Panc1 (cell line): ENCODE measurements at regions not wholly inside any gene's neighbourhood (a gene's known extent, or its start where the extent isn't known, plus 50 kb on each side); places are given as distances from the start of the nearest gene placed in this dataset.

Experiments used
- ATAC-seq: fragments of 200-7000 bp; cut with Tn5 transposase; 2 replicates; pipeline ENCODE4 v1.9.1; 2020; ENCODE audit warnings: mild to moderate bottlenecking, moderate library complexity
- BruUV-seq: library from RNA; stranded (reverse); fragments of 400-500 nt; replicated peaks from 2 replicates; lab custom pipeline; 2021; lab: Mats Ljungman, UMichigan
- CTCF ChIA-PET: fragments of 300-600 bp; sonication (Branson Sonifier 250); formaldehyde crosslinking; loops from one replicate; lab custom pipeline; 2022; ENCODE audit warnings: antibody characterized with exemption; lab: Charles Lee
- POLR2A ChIA-PET: fragments of 300-600 bp; sonication (Branson Sonifier 250); formaldehyde crosslinking; loops from one replicate; lab custom pipeline; 2022; ENCODE audit warnings: antibody characterized with exemption; lab: Charles Lee
- DNase-seq: peaks from one replicate; pipeline ENCODE4 v3.0.0-alpha.2; 2010; ENCODE audit warnings: low read depth, low spot score
- H3K27ac ChIP-seq: 2 replicates; pipeline ENCODE4 v1.5.1; 2011; ENCODE audit warnings: mild to moderate bottlenecking, low read length, inconsistent platforms
- H3K27me3 ChIP-seq: fragments of 200-500 bp; sonication (Bioruptor generic); 2 replicates; pipeline ENCODE4 v1.6.0; 2014; ENCODE audit warnings: low read length, inconsistent platforms; ENCODE audit not compliant: control insufficient read depth, insufficient read depth
- H3K36me3 ChIP-seq: fragments of 200-500 bp; sonication (Bioruptor generic); 2 replicates; pipeline ENCODE4 v1.5.1; 2014; ENCODE audit warnings: inconsistent platforms, mild to moderate bottlenecking, low read length, moderate library complexity; ENCODE audit not compliant: control insufficient read depth, insufficient read depth
- H3K4me1 ChIP-seq: 2 replicates; pipeline ENCODE4 v1.5.1; 2011; ENCODE audit warnings: inconsistent platforms, mild to moderate bottlenecking, low read length, moderate library complexity; ENCODE audit not compliant: control insufficient read depth, insufficient read depth
- H3K4me3 ChIP-seq, 2 experiments: 2 replicates each; pipeline ENCODE4 v1.5.1; 2011 to 2012; ENCODE audit warnings: low read depth in 2 of 2, low read length in 2 of 2, mild to moderate bottlenecking in 2 of 2, inconsistent platforms in 1 of 2, moderate library complexity in 1 of 2
- H3K9me3 ChIP-seq: fragments of 200-500 bp; sonication (Bioruptor generic); 2 replicates; pipeline ENCODE4 v1.5.1; 2014; ENCODE audit warnings: low read depth, mild to moderate bottlenecking, inconsistent platforms, low read length, moderate library complexity; ENCODE audit not compliant: control insufficient read depth, insufficient read depth
- POLR2AphosphoS5 ChIP-seq: IDR thresholded peaks from 2 replicates; pipeline ENCODE4 v1.6.1; 2012; ENCODE audit warnings: mild to moderate bottlenecking, low read depth, low read length, moderate library complexity
- SIN3A ChIP-seq: IDR thresholded peaks from 2 replicates; pipeline ENCODE4 v1.6.1; 2012; ENCODE audit warnings: low read depth, mild to moderate bottlenecking, low read length, moderate library complexity, borderline replicate concordance; ENCODE audit not compliant: insufficient read depth
- TCF7L2 ChIP-seq: IDR thresholded peaks from 2 replicates; pipeline ENCODE4 v1.6.1; 2011; ENCODE audit warnings: mild to moderate bottlenecking, low read depth, low read length, inconsistent platforms
- in situ Hi-C: cut with HindIII; loops from 2 replicates; pipeline ENCODE4 v1.10.0; 2016; ENCODE audit warnings: low sequenced_read_pairs, low pct_unique_long_range_greater_than_20kb
- intact Hi-C: fragments of 100-400 bp; cut with micrococcal nuclease; formaldehyde crosslinking; loops from one replicate; pipeline ENCODE4 v1.10.0; 2022; ENCODE audit not compliant: unreplicated experiment
- TF ChIP-seq, protein P1 (sequence below), 2 experiments: IDR thresholded peaks; 2 replicates each; pipeline ENCODE4 v1.6.1; 2011 to 2012; ENCODE audit warnings: low read depth in 2 of 2, control low read depth in 1 of 2, low read length in 1 of 2, mild to moderate bottlenecking in 1 of 2, moderate library complexity in 1 of 2; ENCODE audit not compliant: insufficient read depth in 1 of 2
- TF ChIP-seq, protein P2 (sequence below): fragments of 450-650 bp; IDR thresholded peaks from 2 replicates; pipeline ENCODE4 v1.5.1; 2017; ENCODE audit warnings: mild to moderate bottlenecking

DNA sequence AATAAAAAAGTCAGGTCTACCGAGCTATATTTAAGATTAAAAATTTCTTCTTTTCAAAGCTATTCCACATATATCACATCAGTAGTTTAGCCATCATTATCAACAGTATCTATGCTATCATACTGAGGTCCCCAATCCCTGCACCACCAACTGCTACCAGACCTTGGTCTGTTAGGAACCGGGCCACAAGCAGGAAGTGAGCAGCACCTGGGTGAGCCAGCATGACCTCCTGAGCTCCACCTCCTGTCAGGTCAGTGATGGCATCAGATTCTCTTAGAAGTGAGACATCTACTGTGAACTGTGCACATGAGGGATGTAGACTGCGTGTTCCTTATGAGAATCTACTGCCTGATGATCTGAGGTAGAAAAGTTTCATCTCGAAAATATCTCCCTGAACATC lies 632.1 kb upstream of the KCND2 start:
- in situ Hi-C loops = no loop called here

DNA sequence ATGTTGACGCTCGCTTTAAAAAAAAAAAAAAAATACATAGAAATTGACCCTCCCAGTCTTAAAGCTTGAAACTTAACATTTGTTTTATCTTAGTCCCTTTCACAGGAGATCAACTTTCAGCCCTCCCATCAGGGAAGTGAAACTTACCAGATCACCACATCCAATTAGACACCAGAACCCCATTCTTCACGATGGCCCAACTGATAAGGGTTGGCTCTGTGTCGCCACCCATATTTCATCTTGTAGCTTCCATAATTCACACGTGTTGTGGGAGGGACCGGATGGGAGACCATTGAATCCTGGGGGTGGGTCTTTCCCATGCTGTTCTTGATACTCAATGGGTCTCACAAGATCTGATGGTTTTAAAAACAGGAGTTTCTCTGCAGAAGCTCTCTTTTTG lies 629.4 kb upstream of the KCND2 start:
- Histone ChIP-seq H3K4me1 (no peaks in the 10 kb centered on the region), H3K27ac (no peak overlapping the region), H3K36me3 (no peaks in the 10 kb centered on the region), H3K27me3 (no peaks in the 10 kb centered on the region), H3K9me3 (no peaks in the 10 kb centered on the region), H3K4me3 (no peak overlapping the region)
- no peak for ATAC-seq
- POLR2A ChIA-PET = no interaction called here
- TF ChIP-seq, protein P1, sequence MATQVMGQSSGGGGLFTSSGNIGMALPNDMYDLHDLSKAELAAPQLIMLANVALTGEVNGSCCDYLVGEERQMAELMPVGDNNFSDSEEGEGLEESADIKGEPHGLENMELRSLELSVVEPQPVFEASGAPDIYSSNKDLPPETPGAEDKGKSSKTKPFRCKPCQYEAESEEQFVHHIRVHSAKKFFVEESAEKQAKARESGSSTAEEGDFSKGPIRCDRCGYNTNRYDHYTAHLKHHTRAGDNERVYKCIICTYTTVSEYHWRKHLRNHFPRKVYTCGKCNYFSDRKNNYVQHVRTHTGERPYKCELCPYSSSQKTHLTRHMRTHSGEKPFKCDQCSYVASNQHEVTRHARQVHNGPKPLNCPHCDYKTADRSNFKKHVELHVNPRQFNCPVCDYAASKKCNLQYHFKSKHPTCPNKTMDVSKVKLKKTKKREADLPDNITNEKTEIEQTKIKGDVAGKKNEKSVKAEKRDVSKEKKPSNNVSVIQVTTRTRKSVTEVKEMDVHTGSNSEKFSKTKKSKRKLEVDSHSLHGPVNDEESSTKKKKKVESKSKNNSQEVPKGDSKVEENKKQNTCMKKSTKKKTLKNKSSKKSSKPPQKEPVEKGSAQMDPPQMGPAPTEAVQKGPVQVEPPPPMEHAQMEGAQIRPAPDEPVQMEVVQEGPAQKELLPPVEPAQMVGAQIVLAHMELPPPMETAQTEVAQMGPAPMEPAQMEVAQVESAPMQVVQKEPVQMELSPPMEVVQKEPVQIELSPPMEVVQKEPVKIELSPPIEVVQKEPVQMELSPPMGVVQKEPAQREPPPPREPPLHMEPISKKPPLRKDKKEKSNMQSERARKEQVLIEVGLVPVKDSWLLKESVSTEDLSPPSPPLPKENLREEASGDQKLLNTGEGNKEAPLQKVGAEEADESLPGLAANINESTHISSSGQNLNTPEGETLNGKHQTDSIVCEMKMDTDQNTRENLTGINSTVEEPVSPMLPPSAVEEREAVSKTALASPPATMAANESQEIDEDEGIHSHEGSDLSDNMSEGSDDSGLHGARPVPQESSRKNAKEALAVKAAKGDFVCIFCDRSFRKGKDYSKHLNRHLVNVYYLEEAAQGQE (IDR thresholded peaks at IDR 0.05; ENCODE audit: insufficient read depth in 1 of 2, low read depth in 2 of 2, low read length in 1 of 2) = no peak
- TF ChIP-seq, protein P2, sequence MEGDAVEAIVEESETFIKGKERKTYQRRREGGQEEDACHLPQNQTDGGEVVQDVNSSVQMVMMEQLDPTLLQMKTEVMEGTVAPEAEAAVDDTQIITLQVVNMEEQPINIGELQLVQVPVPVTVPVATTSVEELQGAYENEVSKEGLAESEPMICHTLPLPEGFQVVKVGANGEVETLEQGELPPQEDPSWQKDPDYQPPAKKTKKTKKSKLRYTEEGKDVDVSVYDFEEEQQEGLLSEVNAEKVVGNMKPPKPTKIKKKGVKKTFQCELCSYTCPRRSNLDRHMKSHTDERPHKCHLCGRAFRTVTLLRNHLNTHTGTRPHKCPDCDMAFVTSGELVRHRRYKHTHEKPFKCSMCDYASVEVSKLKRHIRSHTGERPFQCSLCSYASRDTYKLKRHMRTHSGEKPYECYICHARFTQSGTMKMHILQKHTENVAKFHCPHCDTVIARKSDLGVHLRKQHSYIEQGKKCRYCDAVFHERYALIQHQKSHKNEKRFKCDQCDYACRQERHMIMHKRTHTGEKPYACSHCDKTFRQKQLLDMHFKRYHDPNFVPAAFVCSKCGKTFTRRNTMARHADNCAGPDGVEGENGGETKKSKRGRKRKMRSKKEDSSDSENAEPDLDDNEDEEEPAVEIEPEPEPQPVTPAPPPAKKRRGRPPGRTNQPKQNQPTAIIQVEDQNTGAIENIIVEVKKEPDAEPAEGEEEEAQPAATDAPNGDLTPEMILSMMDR = no peak
- TF ChIP-seq TCF7L2 = no peak
- no peak for TF ChIP-seq POLR2AphosphoS5
- TF ChIP-seq SIN3A = no peak
- in situ Hi-C loops (no loop called here), intact Hi-C loops (no loop called here)
- BruUV-seq = no TSS peak
- DNase-seq = no peak
- CTCF ChIA-PET = no interaction called here

More for the DNA sequence above, 632.1 kb upstream of the KCND2 start:
- Histone ChIP-seq H3K4me1 (no peaks in the 10 kb centered on the region), H3K27me3 (no peaks in the 10 kb centered on the region), H3K27ac (no peak overlapping the region), H3K9me3 (no peaks in the 10 kb centered on the region), H3K36me3 (no peaks in the 10 kb centered on the region), H3K4me3 (no peak overlapping the region)
- CTCF ChIA-PET = no interaction called here
- BruUV-seq = no TSS peak
- DNase-seq = no peak
- intact Hi-C loops = no loop called here
- TF ChIP-seq, protein P1 (IDR thresholded peaks at IDR 0.05; ENCODE audit: insufficient read depth in 1 of 2, low read depth in 2 of 2, low read length in 1 of 2) = no peak
- TF ChIP-seq SIN3A (no peak), POLR2AphosphoS5 (no peak), TCF7L2 (no peak)
- TF ChIP-seq, protein P2 = no peak
- ATAC-seq = no peak
- POLR2A ChIA-PET = no interaction called here
